ENCODE measurements at regions not wholly inside any gene's neighbourhood (a gene's known extent, or its start where the extent isn't known, plus 50 kb on each side); places are given as distances from the start of the nearest gene placed in this dataset.
A peak's percentile ranks its signal among the peaks of the same experiment; 100 is the strongest.

DNA sequence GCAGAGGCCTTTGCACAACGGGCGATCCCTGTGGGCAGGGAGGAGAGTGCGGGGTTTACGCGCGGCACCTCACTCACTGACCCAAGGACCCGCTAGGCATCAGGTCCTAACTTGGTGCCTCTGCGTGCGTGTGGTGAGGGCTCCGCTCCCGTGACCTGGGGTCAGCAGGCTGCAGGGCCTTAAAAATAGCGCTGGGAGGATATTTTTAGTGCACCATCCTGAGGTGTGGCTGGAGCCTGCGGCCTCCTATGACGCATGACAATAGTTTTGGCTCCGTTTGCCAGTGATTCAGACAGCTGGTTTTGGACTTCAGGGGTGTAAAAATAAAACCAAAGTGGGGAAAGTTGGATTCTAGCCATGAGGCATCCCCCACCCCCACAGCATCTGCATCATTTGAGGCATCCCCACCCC is 139.0 kb downstream of the FAM43A start:
- TF ChIP-seq, protein P1, sequence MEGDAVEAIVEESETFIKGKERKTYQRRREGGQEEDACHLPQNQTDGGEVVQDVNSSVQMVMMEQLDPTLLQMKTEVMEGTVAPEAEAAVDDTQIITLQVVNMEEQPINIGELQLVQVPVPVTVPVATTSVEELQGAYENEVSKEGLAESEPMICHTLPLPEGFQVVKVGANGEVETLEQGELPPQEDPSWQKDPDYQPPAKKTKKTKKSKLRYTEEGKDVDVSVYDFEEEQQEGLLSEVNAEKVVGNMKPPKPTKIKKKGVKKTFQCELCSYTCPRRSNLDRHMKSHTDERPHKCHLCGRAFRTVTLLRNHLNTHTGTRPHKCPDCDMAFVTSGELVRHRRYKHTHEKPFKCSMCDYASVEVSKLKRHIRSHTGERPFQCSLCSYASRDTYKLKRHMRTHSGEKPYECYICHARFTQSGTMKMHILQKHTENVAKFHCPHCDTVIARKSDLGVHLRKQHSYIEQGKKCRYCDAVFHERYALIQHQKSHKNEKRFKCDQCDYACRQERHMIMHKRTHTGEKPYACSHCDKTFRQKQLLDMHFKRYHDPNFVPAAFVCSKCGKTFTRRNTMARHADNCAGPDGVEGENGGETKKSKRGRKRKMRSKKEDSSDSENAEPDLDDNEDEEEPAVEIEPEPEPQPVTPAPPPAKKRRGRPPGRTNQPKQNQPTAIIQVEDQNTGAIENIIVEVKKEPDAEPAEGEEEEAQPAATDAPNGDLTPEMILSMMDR (IDR thresholded peaks at IDR 0.05), result no peak
- WGBS, 2 donors, result 26 to 38% methylated on average over 15 of the region's 15 CpGs
- peak overlapping the region in 3 of 10 donors; percentile 12 to 23 (median 12) for H3K4me3 ChIP-seq
- H3K4me1 ChIP-seq, result peaks cover 4 to 30% (median 23%) of the 10 kb centered on the region in 9 donors
- H3K9me3 ChIP-seq, result no peaks in the 10 kb centered on the region
- H3K36me3 ChIP-seq, result no peaks in the 10 kb centered on the region
- ATAC-seq, result peak; percentile 92 to 99 (median 98)
- intact Hi-C loops (cut with DNase I), result loop anchor here in 2 of 10 donors (5.0 kb wide), 1 partner anchor 37 kb away; no protein-coding TSS in a partner anchor
- H3K27ac ChIP-seq, result peak overlapping the region in 9 of 10 donors; percentile 47 to 94 (median 82)
- H3K27me3 ChIP-seq, result no peaks in the 10 kb centered on the region
- peak; percentile 73 to 87 for DNase-seq

DNA sequence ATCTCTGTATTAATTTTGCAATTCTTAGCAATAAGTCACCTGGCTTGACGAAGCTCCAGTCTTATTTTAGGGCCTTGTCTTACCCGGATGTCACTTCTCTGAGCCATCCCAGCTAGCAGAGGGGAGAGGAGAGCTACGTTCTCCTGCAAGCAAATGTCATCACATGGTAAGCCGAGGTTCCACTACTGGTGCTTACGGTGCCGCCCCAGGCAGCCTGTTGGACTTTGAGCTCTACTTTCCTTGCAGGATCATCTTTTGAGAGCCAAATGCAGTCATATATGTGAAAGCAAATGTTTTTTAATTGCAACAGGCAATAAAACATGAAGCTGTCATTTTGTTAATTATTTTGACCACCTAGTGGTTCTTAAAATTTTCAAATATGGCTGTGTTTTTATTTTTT is 140.9 kb downstream of the FAM43A start:
- DNase-seq (no peak), ATAC-seq (no peak)
- H3K27me3 ChIP-seq, result no peaks in the 10 kb centered on the region
- H3K27ac ChIP-seq, result no peak overlapping the region
- H3K4me1 ChIP-seq, result peaks cover 4 to 30% (median 23%) of the 10 kb centered on the region in 9 donors
- H3K36me3 ChIP-seq, result no peaks in the 10 kb centered on the region
- H3K4me3 ChIP-seq, result no peak overlapping the region
- no peaks in the 10 kb centered on the region for H3K9me3 ChIP-seq
- TF ChIP-seq, protein P1 (IDR thresholded peaks at IDR 0.05), result no peak
- 86 to 88% methylated on average over 6 of the region's 6 CpGs for WGBS, 2 donors
- intact Hi-C loops (cut with DNase I), result no loop called here

DNA sequence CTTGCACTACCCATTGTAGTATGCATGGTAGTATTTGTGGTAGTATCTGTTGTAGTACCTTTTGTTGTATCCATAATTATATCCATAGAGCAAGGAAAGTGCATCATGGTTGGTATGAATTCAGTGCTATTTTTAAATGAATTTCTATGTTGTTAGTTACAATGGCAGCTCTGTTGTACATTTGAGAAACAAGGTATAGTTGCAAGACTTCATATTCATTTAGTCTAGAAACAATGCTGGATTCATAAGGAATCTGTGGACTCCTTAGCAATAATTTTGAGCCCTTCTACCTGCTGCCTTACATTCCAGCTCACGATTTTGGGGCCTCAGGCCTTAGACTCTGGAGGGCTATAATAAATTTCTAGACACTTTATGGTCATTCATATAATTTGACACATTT is 141.8 kb downstream of the FAM43A start:
- no peak overlapping the region for H3K4me3 ChIP-seq
- no peaks in the 10 kb centered on the region for H3K27me3 ChIP-seq
- WGBS, 2 donors, result 93 to 100% methylated on average over 1 of the region's 1 CpG
- no peaks in the 10 kb centered on the region for H3K36me3 ChIP-seq
- no peak overlapping the region for H3K27ac ChIP-seq
- no peak for DNase-seq
- no peaks in the 10 kb centered on the region for H3K9me3 ChIP-seq
- peaks cover 4 to 30% (median 23%) of the 10 kb centered on the region in 9 donors for H3K4me1 ChIP-seq
- intact Hi-C loops (cut with DNase I), result no loop called here
- TF ChIP-seq, protein P1 (IDR thresholded peaks at IDR 0.05), result no peak
- no peak for ATAC-seq

DNA sequence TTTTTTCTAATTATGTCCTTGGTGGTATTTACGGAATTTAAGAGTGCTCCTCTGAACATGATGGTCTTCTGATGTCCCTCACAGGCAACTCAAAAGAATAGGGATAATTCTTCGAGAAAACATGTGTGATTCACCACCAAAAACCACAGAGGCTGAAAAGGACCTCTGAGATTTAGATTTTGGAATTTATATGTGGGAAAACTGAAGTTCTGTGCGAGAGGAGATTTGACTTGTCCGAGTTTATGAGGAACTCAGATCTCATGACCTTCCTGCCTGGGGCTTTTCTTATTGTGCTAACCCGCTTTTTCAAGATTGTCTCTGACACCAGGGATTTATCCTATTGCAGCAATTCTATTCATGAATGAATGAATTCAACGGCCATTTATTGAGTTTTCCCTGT is 142.4 kb downstream of the FAM43A start:
- no peak overlapping the region for H3K27ac ChIP-seq
- intact Hi-C loops (cut with DNase I), result no loop called here
- DNase-seq (no peak), ATAC-seq (no peak)
- no peaks in the 10 kb centered on the region for H3K27me3 ChIP-seq
- H3K9me3 ChIP-seq, result no peaks in the 10 kb centered on the region
- no peaks in the 10 kb centered on the region for H3K36me3 ChIP-seq
- H3K4me1 ChIP-seq, result peaks cover 4 to 29% (median 23%) of the 10 kb centered on the region in 9 donors
- TF ChIP-seq, protein P1 (IDR thresholded peaks at IDR 0.05), result no peak
- H3K4me3 ChIP-seq, result no peak overlapping the region
- 91% methylated on average over 6 of the region's 6 CpGs for WGBS, 2 donors

Measured in heart right ventricle (tissue), 16 donors.